ENCODE measurements at regions not wholly inside any gene's neighbourhood (a gene's known extent, or its start where the extent isn't known, plus 50 kb on each side); places are given as distances from the start of the nearest gene placed in this dataset.

DNA sequence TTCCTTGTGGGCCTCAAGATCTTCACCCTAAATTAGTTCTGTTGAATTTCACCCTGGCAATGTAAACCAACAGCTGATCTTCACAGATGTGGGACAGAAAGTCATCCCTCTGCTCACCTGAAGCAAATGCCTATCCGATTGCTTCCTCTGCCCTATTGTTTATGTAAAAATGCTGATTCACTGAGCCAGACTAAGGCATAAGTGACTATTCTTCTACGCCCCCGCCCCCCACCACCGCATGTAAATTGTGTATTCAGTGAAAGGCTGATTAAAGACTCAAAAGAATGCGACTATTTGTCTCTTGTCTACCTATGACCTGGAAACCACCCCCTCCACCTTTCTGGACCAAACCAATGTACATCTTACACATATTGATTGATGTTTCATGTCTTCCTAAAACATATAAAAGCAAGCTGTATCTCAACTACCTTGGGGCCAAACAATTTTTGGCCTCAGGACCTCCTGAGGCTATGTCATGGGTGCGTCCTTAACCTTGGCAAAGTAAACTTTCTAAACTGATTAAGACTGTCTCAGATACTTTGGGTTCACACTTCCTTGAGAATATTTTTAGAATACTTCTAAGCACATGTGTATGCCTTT is 129.7 kb upstream of the BOD1 start:
- Histone ChIP-seq H3K27me3 (replicated peaks in 1 of 4; ENCODE audit: control insufficient read depth in 3 of 4, extremely low read depth in 1 of 4, insufficient read depth in 3 of 4, low read length in 3 of 4) (no peaks in the 10 kb centered on the region), H2BK20ac (ENCODE audit: low read length) (peak overlapping the region; percentile 50; the same call in 1 of the 2 replicates), H4K91ac (replicated peaks; ENCODE audit: insufficient read length, low read length) (no peak overlapping the region), H4K5ac (ENCODE audit: insufficient read length, low read depth, low read length) (no peak overlapping the region), H3K23me2 (ENCODE audit: low read depth, low read length) (no peaks in the 10 kb centered on the region), H3K23ac (ENCODE audit: insufficient read length) (no peak overlapping the region), H3K4ac (replicated peaks; ENCODE audit: insufficient read length, low read depth, low read length) (no peak overlapping the region), H4K8ac (ENCODE audit: extremely low read depth, insufficient read depth, low read length) (no peak overlapping the region), H3K56ac (replicated peaks; ENCODE audit: insufficient read length, low read depth, low read length) (no peak overlapping the region), H3K79me1 (ENCODE audit: low read depth, low read length) (no peaks in the 10 kb centered on the region), H3K18ac (ENCODE audit: extremely low read depth, low read length) (no peak overlapping the region), H3K36me3 (ENCODE audit: control insufficient read depth in 2 of 4, insufficient read depth in 4 of 4, low read length in 3 of 4) (no peaks in the 10 kb centered on the region), H3K79me2 (ENCODE audit: control insufficient read depth in 1 of 2, insufficient read depth in 2 of 2, low read length in 2 of 2) (no peaks in the 10 kb centered on the region), H3K14ac (ENCODE audit: insufficient read length) (no peak overlapping the region), H2BK15ac (ENCODE audit: low read length) (no peak overlapping the region), H3K4me1 (replicated peaks in 1 of 4; ENCODE audit: control insufficient read depth in 3 of 4, insufficient read depth in 4 of 4, low read length in 3 of 4) (peaks cover 1 to 13% (median 12%) of the 10 kb centered on the region in 4 experiments; a peak in 6 of 7 replicates), H2AK5ac (ENCODE audit: low read depth, low read length) (no peak overlapping the region), H4K20me1 (replicated peaks in 1 of 2; ENCODE audit: control insufficient read depth in 1 of 2, insufficient read depth in 2 of 2, low read length in 2 of 2) (no peaks in the 10 kb centered on the region), H2AFZ (ENCODE audit: low read length) (no peak overlapping the region), H2BK120ac (replicated peaks; ENCODE audit: low read depth, low read length) (no peak overlapping the region), H2BK5ac (ENCODE audit: low read depth, low read length) (peak overlapping the region; percentile 28; the same call in 1 of the 2 replicates), H2BK12ac (ENCODE audit: low read depth, low read length) (peak overlapping the region; percentile 56; the same call in 1 of the 2 replicates), H3K27ac (ENCODE audit: low read depth, low read length) (no peak overlapping the region), H3K4me2 (ENCODE audit: insufficient read depth in 1 of 2, low read depth in 2 of 2, low read length in 2 of 2) (peak overlapping the region in 1 of 2 experiments; percentile 26; a peak in 1 of 4 replicates), H3K9me3 (ENCODE audit: insufficient read depth in 2 of 2, low read depth in 1 of 2, low read length in 1 of 2) (no peaks in the 10 kb centered on the region), H3K4me3 (ENCODE audit: extremely low read depth in 1 of 4, insufficient read depth in 2 of 4, low read depth in 3 of 4, low read length in 4 of 4) (no peak overlapping the region), H3K9ac (replicated peaks in 1 of 4; ENCODE audit: extremely low read depth in 1 of 4, low read depth in 3 of 4, low read length in 3 of 4) (no peak overlapping the region)
- POLR2A ChIA-PET (ENCODE audit: partially characterized antibody): interaction anchor here (0.8 to 1.3 kb wide), 3 partner anchors 69 to 142 kb away, joined by 3 to 4 read pairs (median 3); partner anchors contain the start of gene CPEB4
- DNase-seq (ENCODE audit: low read depth in 1 of 2, low spot score in 2 of 2): peak in 1 of 2 experiments; percentile 31
- TF ChIP-seq MAFK (IDR thresholded peaks at IDR 0.05; ENCODE audit: low read depth, low read length) (peak; percentile 31; the same call in 1 of the 2 replicates), BACH1 (IDR thresholded peaks at IDR 0.05; ENCODE audit: low read length) (peak; percentile 27; the same call in 1 of the 2 replicates), POU5F1 (IDR thresholded peaks at IDR 0.05; ENCODE audit: low read depth, low read length) (no peak)
- CTCF ChIA-PET (ENCODE audit: partially characterized antibody): interaction anchor here (1.4 to 2.5 kb wide), 3 partner anchors 10 to 28 kb away, joined by 3 to 6 read pairs (median 4); no protein-coding TSS in a partner anchor
- FAIRE-seq: no peak
- 58% methylated on average over 6 of the region's 6 CpGs; no CpG with 5 or more reads in 1 of the 2 experiments for WGBS, 2 experiments (ENCODE audit: extremely low coverage in 1 of 2, insufficient coverage in 1 of 2, insufficient read length in 1 of 2, insufficient replicate concordance in 2 of 2, low coverage in 1 of 2, low lambda C conversion rate in 2 of 2, missing lambda C conversion rate in 1 of 2)
